IMR-90 (cell line): ENCODE measurements at regions not wholly inside any gene's neighbourhood (a gene's known extent, or its start where the extent isn't known, plus 50 kb on each side); places are given as distances from the start of the nearest gene placed in this dataset.
A peak's percentile ranks its signal among the peaks of the same experiment; 100 is the strongest.

Experiments used
- ATAC-seq: fragments of 200-7000 bp; cut with Tn5 transposase; 2 replicates; pipeline ENCODE4 v1.9.1; 2020; ENCODE audit warnings: low read depth, mild to moderate bottlenecking, moderate library complexity
- BruUV-seq: library from RNA; stranded (reverse); fragments of 400-500 nt; replicated peaks from 2 replicates; lab custom pipeline; 2021; lab: Mats Ljungman, UMichigan
- CTCF ChIA-PET: fragments of 300-600 bp; formaldehyde crosslinking; extraction: SDS; loops from one replicate; lab custom pipeline; 2021; ENCODE audit warnings: antibody characterized with exemption; lab: Yijun Ruan, JAX
- POLR2A ChIA-PET: fragments of 300-600 bp; sonication (Branson Sonifier 250); formaldehyde crosslinking; loops from one replicate; lab custom pipeline; 2022; ENCODE audit warnings: antibody characterized with exemption; ENCODE audit not compliant: unreplicated experiment; lab: Charles Lee
- DNase-seq: peaks from one replicate; pipeline ENCODE4 v3.0.0; 2013
- H2AFZ ChIP-seq: replicated peaks from 2 replicates; pipeline ENCODE3; 2013; ENCODE audit warnings: low read length, mild to moderate bottlenecking; ENCODE audit not compliant: poor library complexity
- H2AK5ac ChIP-seq: 2 replicates; pipeline ENCODE4 v1.6.1; 2013; ENCODE audit warnings: low read depth, low read length, inconsistent platforms
- H2AK9ac ChIP-seq: replicated peaks from 2 replicates; pipeline ENCODE3; 2013; ENCODE audit warnings: mild to moderate bottlenecking, low read depth, low read length, moderate library complexity; ENCODE audit not compliant: poor library complexity
- H2BK120ac ChIP-seq: 2 replicates; pipeline ENCODE4 v1.6.1; 2013; ENCODE audit warnings: low read depth, low read length, inconsistent platforms
- H2BK15ac ChIP-seq: 3 replicates; pipeline ENCODE4 v1.6.1; 2013; ENCODE audit warnings: low read depth, low read length, inconsistent platforms
- H2BK20ac ChIP-seq: 2 replicates; pipeline ENCODE4 v1.6.1; 2013; ENCODE audit warnings: low read depth, mild to moderate bottlenecking, inconsistent platforms, low read length, moderate library complexity
- H2BK5ac ChIP-seq: 2 replicates; pipeline ENCODE4 v1.6.1; 2013; ENCODE audit warnings: mild to moderate bottlenecking, low read depth, low read length, inconsistent platforms; ENCODE audit not compliant: poor library complexity, severe bottlenecking
- H3K14ac ChIP-seq: replicated peaks from 2 replicates; pipeline ENCODE4 v1.6.1; 2013; ENCODE audit warnings: low read depth, low read length, inconsistent platforms
- H3K18ac ChIP-seq: 2 replicates; pipeline ENCODE4 v1.6.1; 2013; ENCODE audit warnings: low read depth, low read length, control low read depth
- H3K23ac ChIP-seq: 2 replicates; pipeline ENCODE4 v1.6.1; 2013; ENCODE audit warnings: low read depth, low read length, inconsistent platforms
- H3K27ac ChIP-seq: 2 replicates; pipeline ENCODE4 v1.5.1; 2013; ENCODE audit warnings: mild to moderate bottlenecking, control low read depth, low read length; ENCODE audit not compliant: insufficient read depth
- H3K27me3 ChIP-seq: 2 replicates; pipeline ENCODE4 v1.6.1; 2013; ENCODE audit warnings: low read length; ENCODE audit not compliant: control insufficient read depth, insufficient read depth
- H3K36me3 ChIP-seq: 2 replicates; pipeline ENCODE4 v1.6.1; 2013; ENCODE audit warnings: low read length, mixed read lengths; ENCODE audit not compliant: control insufficient read depth, insufficient read depth
- H3K4ac ChIP-seq: 2 replicates; pipeline ENCODE4 v1.6.1; 2013; ENCODE audit warnings: low read depth, low read length, inconsistent platforms
- H3K4me1 ChIP-seq: 2 replicates; pipeline ENCODE4 v1.6.1; 2013; ENCODE audit warnings: low read length, mixed read lengths; ENCODE audit not compliant: control insufficient read depth, insufficient read depth
- H3K4me2 ChIP-seq: 2 replicates; pipeline ENCODE4 v1.6.1; 2013; ENCODE audit warnings: low read depth, mild to moderate bottlenecking, control low read depth, low read length, moderate library complexity
- H3K4me3 ChIP-seq: 2 replicates; pipeline ENCODE4 v1.5.1; 2013; ENCODE audit warnings: low read depth, mild to moderate bottlenecking, control low read depth, low read length, moderate library complexity; ENCODE audit not compliant: insufficient read depth
- H3K56ac ChIP-seq: 2 replicates; pipeline ENCODE4 v1.6.1; 2013; ENCODE audit warnings: low read length, inconsistent platforms; ENCODE audit not compliant: insufficient read depth; ENCODE audit errors: extremely low read depth
- H3K79me1 ChIP-seq, 2 experiments: 2 replicates each; pipeline ENCODE4 v1.6.1; 2013; ENCODE audit warnings: low read length in 2 of 2, inconsistent platforms in 1 of 2, low read depth in 1 of 2
- H3K9ac ChIP-seq: 2 replicates; pipeline ENCODE4 v1.6.1; 2013; ENCODE audit warnings: low read depth, low read length, control low read depth
- H3K9me1 ChIP-seq: 2 replicates; pipeline ENCODE4 v1.6.1; 2013; ENCODE audit warnings: low read length, inconsistent platforms; ENCODE audit not compliant: insufficient read depth
- H3K9me3 ChIP-seq: 2 replicates; pipeline ENCODE4 v1.6.1; 2013; ENCODE audit warnings: low read length; ENCODE audit not compliant: control insufficient read depth, insufficient read depth
- H4K20me1 ChIP-seq: 2 replicates; pipeline ENCODE4 v1.6.1; 2013; ENCODE audit warnings: low read length, inconsistent platforms; ENCODE audit not compliant: insufficient read depth
- H4K5ac ChIP-seq: 2 replicates; pipeline ENCODE4 v1.6.1; 2013; ENCODE audit warnings: mild to moderate bottlenecking, low read depth, low read length, control low read depth
- H4K8ac ChIP-seq, 2 experiments: 2 replicates each; pipeline ENCODE4 v1.6.1; 2013; ENCODE audit warnings: low read depth in 2 of 2, low read length in 2 of 2, control low read depth in 1 of 2, inconsistent platforms in 1 of 2
- H4K91ac ChIP-seq: 2 replicates; pipeline ENCODE4 v1.6.1; 2013; ENCODE audit warnings: low read depth, low read length, inconsistent platforms; ENCODE audit not compliant: insufficient read depth
- BHLHE40 ChIP-seq: fragments of 150-350 bp; IDR thresholded peaks from 2 replicates; pipeline ENCODE4 v1.6.1; 2016; ENCODE audit warnings: mild to moderate bottlenecking, low read depth, low read length
- CEBPB ChIP-seq: IDR thresholded peaks from 2 replicates; pipeline ENCODE4 v1.6.1; 2012; ENCODE audit warnings: low read depth, low read length, improper control_type of control experiment
- CHD1 ChIP-seq: IDR thresholded peaks from 2 replicates; pipeline ENCODE4 v1.6.1; 2012; ENCODE audit warnings: low read depth, low read length, improper control_type of control experiment
- FOS ChIP-seq: fragments of 150-350 bp; IDR thresholded peaks from 2 replicates; pipeline ENCODE4 v1.6.1; 2016; ENCODE audit warnings: low read depth, low read length
- MAFK ChIP-seq: IDR thresholded peaks from 2 replicates; pipeline ENCODE4 v1.6.1; 2012; ENCODE audit warnings: low read depth, low read length, improper control_type of control experiment
- MAZ ChIP-seq: IDR thresholded peaks from 2 replicates; pipeline ENCODE4 v1.6.1; 2012; ENCODE audit warnings: low read depth, mild to moderate bottlenecking, low read length, improper control_type of control experiment, moderate library complexity, borderline replicate concordance
- MXI1 ChIP-seq: IDR thresholded peaks from 2 replicates; pipeline ENCODE4 v1.6.1; 2012; ENCODE audit warnings: low read depth, mild to moderate bottlenecking, low read length, moderate library complexity, borderline replicate concordance
- NFE2L2 ChIP-seq: fragments of 150-350 bp; IDR thresholded peaks from 2 replicates; pipeline ENCODE4 v1.6.1; 2016; ENCODE audit warnings: low read depth, mild to moderate bottlenecking, low read length
- RAD21 ChIP-seq: IDR thresholded peaks from 2 replicates; pipeline ENCODE4 v1.6.1; 2012; ENCODE audit warnings: low read length, improper control_type of control experiment
- RCOR1 ChIP-seq: IDR thresholded peaks from 2 replicates; pipeline ENCODE4 v1.6.1; 2012; ENCODE audit warnings: mild to moderate bottlenecking, low read length, improper control_type of control experiment; ENCODE audit not compliant: insufficient replicate concordance
- RFX5 ChIP-seq: IDR thresholded peaks from 2 replicates; pipeline ENCODE4 v1.8.0; 2012; ENCODE audit warnings: low read depth, mild to moderate bottlenecking, low read length, moderate library complexity
- WGBS, 2 experiments: methylation state at CpG; one replicate each; pipeline versions ENCODE4 v1.1.5 to v1.1.7; 2013; ENCODE audit warnings: missing lambda C conversion rate in 2 of 2; ENCODE audit not compliant: insufficient read length in 1 of 2; ENCODE audit errors: extremely low coverage in 2 of 2; 5-methylcytosine and 5-hydroxymethylcytosine counted together
- dilution Hi-C: fragments of 300-500 bp; cut with HindIII; formaldehyde crosslinking; loops from one replicate; pipeline ENCODE4 v1.14.3; 2018; ENCODE audit warnings: low sequenced_read_pairs; ENCODE audit not compliant: unreplicated experiment
- in situ Hi-C: fragments of 300-500 bp; cut with MboI; formaldehyde crosslinking; loops from 3 replicates; pipeline ENCODE4 v1.14.3; 2019; ENCODE audit warnings: low sequenced_read_pairs, inconsistent platforms, mixed read lengths
- intact Hi-C: fragments of 100-400 bp; cut with micrococcal nuclease; formaldehyde crosslinking; loops from 2 replicates; pipeline ENCODE4 v1.10.0; 2022
- TF ChIP-seq, protein P1 (sequence below): conservative IDR thresholded peaks from 2 replicates; pipeline ENCODE4 v1.5.1; 2012; ENCODE audit warnings: mild to moderate bottlenecking, low read depth, low read length, improper control_type of control experiment
- TF ChIP-seq, protein P2 (sequence below): fragments of 150-350 bp; IDR thresholded peaks from 2 replicates; pipeline ENCODE4 v1.6.1; 2017; ENCODE audit warnings: mild to moderate bottlenecking, antibody characterized with exemption, low read length, low read depth
- TF ChIP-seq, protein P3 (sequence below): fragments of 150-350 bp; IDR thresholded peaks from 2 replicates; pipeline ENCODE4 v1.6.1; 2016; ENCODE audit warnings: low read depth, mild to moderate bottlenecking, low read length, moderate library complexity, borderline replicate concordance

DNA sequence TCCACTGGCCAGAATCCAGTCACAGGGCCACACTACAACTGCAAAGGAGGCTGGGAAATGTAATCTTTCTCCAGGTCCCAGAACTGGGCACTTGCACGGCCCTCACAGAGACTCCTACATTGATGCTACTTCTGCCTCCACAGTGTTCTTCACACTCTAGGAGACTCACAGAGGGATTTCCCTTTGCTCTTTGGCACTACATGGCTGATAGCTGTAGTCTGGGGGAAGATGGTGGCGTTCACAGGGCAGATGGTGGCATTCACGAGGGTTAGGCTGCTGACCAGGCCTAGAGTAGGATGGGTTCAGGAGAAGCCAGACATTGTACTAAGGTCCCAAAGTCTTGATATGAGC is 151.1 kb downstream of the NUAK1 start:
- Histone ChIP-seq H2BK5ac (peak overlapping the region; percentile 55), H2BK20ac (peak overlapping the region; percentile 97), H2BK120ac (peak overlapping the region; percentile 91), H3K9me1 (peaks cover 16% of the 10 kb centered on the region), H4K20me1 (no peaks in the 10 kb centered on the region), H3K4me1 (peaks cover 24% of the 10 kb centered on the region), H3K4ac (peak overlapping the region; percentile 93), H3K36me3 (no peaks in the 10 kb centered on the region), H4K8ac (peak overlapping the region; percentile 68 to 95), H3K27me3 (no peaks in the 10 kb centered on the region), H3K9me3 (no peaks in the 10 kb centered on the region), H3K4me3 (no peak overlapping the region), H3K9ac (no peak overlapping the region), H3K23ac (peak overlapping the region; percentile 84), H3K4me2 (no peak overlapping the region), H4K5ac (peak overlapping the region; percentile 83), H3K18ac (peak overlapping the region; percentile 81), H2AK5ac (peak overlapping the region; percentile 97), H3K56ac (peak overlapping the region; percentile 50; the same call in 1 of the 2 replicates), H2AK9ac (peak overlapping the region; percentile 52), H2BK15ac (peak overlapping the region; percentile 98; the same call in 2 of the 3 replicates), H2AFZ (peak overlapping the region; percentile 74), H4K91ac (peak overlapping the region; percentile 92), H3K14ac (peak overlapping the region; percentile 80), H3K79me1 (no peaks in the 10 kb centered on the region), H3K27ac (peak overlapping the region; percentile 80)
- WGBS, 2 experiments: no CpG with 5 or more reads among the region's 3 CpGs
- BruUV-seq: no TSS peak
- intact Hi-C loops (loop anchor here (2.0 kb wide), 2 partner anchors 149 to 425 kb away; no protein-coding TSS in a partner anchor), in situ Hi-C loops (no loop called here), dilution Hi-C loops (no loop called here)
- no peak for TF ChIP-seq MAZ
- TF ChIP-seq RCOR1: no peak
- no peak; the same call in 1 of the 2 replicates for TF ChIP-seq FOS
- no peak for TF ChIP-seq NFE2L2
- no peak for TF ChIP-seq MAFK
- TF ChIP-seq, protein P1, sequence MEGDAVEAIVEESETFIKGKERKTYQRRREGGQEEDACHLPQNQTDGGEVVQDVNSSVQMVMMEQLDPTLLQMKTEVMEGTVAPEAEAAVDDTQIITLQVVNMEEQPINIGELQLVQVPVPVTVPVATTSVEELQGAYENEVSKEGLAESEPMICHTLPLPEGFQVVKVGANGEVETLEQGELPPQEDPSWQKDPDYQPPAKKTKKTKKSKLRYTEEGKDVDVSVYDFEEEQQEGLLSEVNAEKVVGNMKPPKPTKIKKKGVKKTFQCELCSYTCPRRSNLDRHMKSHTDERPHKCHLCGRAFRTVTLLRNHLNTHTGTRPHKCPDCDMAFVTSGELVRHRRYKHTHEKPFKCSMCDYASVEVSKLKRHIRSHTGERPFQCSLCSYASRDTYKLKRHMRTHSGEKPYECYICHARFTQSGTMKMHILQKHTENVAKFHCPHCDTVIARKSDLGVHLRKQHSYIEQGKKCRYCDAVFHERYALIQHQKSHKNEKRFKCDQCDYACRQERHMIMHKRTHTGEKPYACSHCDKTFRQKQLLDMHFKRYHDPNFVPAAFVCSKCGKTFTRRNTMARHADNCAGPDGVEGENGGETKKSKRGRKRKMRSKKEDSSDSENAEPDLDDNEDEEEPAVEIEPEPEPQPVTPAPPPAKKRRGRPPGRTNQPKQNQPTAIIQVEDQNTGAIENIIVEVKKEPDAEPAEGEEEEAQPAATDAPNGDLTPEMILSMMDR: no peak
- TF ChIP-seq, protein P2, sequence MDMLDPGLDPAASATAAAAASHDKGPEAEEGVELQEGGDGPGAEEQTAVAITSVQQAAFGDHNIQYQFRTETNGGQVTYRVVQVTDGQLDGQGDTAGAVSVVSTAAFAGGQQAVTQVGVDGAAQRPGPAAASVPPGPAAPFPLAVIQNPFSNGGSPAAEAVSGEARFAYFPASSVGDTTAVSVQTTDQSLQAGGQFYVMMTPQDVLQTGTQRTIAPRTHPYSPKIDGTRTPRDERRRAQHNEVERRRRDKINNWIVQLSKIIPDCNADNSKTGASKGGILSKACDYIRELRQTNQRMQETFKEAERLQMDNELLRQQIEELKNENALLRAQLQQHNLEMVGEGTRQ: no peak
- TF ChIP-seq MXI1: no peak
- no peak for TF ChIP-seq RFX5
- TF ChIP-seq CHD1: no peak
- TF ChIP-seq, protein P3, sequence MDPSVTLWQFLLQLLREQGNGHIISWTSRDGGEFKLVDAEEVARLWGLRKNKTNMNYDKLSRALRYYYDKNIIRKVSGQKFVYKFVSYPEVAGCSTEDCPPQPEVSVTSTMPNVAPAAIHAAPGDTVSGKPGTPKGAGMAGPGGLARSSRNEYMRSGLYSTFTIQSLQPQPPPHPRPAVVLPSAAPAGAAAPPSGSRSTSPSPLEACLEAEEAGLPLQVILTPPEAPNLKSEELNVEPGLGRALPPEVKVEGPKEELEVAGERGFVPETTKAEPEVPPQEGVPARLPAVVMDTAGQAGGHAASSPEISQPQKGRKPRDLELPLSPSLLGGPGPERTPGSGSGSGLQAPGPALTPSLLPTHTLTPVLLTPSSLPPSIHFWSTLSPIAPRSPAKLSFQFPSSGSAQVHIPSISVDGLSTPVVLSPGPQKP: no peak
- TF ChIP-seq CEBPB: no peak
- TF ChIP-seq BHLHE40: no peak
- TF ChIP-seq RAD21: no peak
- ATAC-seq: no peak
- CTCF ChIA-PET: interaction anchor here (1.3 kb wide), 1 partner anchor 28 kb away, joined by 3 read pairs; no protein-coding TSS in a partner anchor
- DNase-seq: no peak
- POLR2A ChIA-PET: no interaction called here
